NCI-H2107 treated with DMSO at 0.1 percent for 48 hours (cell line): ENCODE measurements at regions not wholly inside any gene's neighbourhood (a gene's known extent, or its start where the extent isn't known, plus 50 kb on each side); places are given as distances from the start of the nearest gene placed in this dataset.

Experiments used
- DNase-seq: peaks from one replicate; lab custom pipeline; 2025; ENCODE audit not compliant: unreplicated experiment; lab: John Stamatoyannopoulos, UW

GRCh38 chr6:149147938-149148718 is 169.4 kb upstream of the TAB2 start:
- no peak for DNase-seq

- DNase-seq: no peak
Observed at GRCh38 chr6:149149653-149150052, 167.9 kb upstream of the TAB2 start.

GRCh38 chr6:149150301-149150700 is 167.2 kb upstream of the TAB2 start:
- no peak for DNase-seq

GRCh38 chr6:149150801-149151398 is 166.6 kb upstream of the TAB2 start:
- no peak for DNase-seq

- no peak for DNase-seq
Observed at GRCh38 chr6:149152521-149152920, 165.0 kb upstream of the TAB2 start.

DNA sequence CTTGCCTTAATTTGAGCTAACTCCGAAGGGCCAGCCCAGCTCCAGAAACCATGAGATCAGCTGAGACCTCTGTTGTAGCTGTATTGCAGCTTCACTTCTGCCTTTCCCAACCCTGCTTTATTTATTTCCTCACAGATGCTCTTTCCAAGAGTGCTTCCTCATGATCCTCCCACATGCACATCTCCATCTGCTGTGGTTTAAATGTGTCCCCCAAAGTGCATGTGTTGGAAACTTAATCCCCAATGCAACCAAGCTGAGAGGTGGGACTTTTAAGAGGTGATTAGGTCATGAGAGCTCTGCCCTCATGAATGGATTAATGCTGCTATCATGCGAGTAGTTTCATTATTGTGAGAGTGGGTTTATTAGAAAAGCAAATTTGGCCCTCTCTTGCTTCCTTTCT is 164.4 kb upstream of the TAB2 start:
- no peak for DNase-seq

GRCh38 chr6:149153693-149154092 is 163.8 kb upstream of the TAB2 start:
- DNase-seq: no peak

GRCh38 chr6:149154261-149154821 is 163.2 kb upstream of the TAB2 start:
- DNase-seq: no peak

DNA sequence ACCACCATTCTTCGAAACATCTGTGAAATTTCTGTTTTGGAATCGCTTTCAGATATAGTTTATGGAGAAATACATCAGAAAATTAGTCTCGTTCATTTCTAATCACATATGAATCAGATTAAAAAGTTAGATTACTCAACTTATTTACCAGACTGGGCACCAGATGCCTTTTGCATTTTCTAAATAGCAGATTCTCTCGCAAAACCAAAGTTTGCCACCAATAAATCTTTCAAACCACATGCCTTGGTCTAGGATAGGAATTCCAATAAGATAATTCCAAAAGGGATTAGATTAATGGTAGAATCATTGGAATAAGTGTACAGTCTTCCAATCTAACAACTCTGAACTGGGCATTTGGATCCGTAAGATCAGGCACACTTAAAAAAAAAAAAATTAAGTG is 160.4 kb upstream of the TAB2 start:
- no peak for DNase-seq

DNA sequence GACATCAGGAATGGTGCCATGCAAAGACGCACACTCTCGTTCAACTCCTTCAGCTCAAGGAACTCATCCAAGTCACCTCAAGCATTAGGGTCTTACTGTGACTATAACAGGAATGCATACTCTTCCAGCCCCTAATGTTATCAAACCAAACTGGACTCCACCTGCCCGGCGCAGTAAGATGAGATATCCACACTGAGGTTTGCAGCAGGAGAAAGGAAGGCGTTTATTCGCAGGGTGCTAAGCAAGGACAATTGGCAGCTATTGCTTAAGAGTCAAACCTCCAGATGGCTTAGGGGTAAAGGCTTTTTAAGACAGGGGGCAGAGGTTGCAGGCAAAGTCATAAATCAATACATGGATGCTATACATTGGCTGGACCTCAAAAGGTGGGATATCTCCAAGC is 159.4 kb upstream of the TAB2 start:
- DNase-seq: no peak

- no peak for DNase-seq
Observed at GRCh38 chr6:149160943-149161342, 156.6 kb upstream of the TAB2 start.

DNA sequence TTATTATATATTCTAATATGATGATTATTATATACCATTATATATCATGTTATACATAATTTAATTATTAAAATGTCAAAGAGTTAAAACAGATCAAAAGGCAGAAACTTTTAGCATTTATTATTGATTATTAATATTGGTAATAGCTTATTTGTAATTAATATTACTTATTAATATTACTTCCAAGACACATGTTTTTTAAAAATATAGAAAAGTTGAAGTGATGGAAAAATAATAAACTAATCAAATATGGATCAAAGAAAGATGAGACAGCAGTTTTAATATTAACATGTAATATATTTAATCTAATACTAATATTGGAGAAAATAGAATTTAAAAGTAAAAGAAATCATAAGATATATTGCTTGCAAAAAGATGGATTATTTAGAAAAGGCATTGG is 154.6 kb upstream of the TAB2 start:
- no peak for DNase-seq

DNA sequence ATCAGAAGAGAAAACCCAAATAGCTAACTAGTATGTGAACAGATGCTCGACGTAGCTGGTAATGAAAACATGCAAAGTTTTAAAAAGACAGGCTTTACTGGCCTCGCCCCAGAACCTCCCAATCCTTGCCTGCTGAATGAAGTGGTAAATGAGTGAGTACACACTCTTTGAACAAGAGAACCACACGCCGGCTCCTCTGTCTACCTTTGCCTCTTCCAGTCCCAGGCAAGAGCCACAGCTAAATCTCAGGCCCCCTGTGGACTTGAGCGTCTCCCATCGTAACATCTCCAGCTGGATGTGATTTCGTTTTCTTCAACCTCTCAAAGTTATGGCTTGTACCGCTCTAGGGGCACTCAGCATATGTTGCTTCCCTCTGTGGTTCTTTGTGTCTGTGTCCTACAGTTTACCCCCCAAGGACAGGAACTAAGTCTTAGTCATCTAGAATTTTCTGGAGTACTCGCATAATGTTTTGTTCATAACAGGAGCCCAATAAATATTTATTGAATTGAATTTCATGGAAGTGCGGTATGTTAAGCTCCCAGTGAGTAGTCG is 153.2 kb upstream of the TAB2 start:
- DNase-seq: no peak

- no peak for DNase-seq
Observed at GRCh38 chr6:149166336-149166735, 151.2 kb upstream of the TAB2 start.

DNA sequence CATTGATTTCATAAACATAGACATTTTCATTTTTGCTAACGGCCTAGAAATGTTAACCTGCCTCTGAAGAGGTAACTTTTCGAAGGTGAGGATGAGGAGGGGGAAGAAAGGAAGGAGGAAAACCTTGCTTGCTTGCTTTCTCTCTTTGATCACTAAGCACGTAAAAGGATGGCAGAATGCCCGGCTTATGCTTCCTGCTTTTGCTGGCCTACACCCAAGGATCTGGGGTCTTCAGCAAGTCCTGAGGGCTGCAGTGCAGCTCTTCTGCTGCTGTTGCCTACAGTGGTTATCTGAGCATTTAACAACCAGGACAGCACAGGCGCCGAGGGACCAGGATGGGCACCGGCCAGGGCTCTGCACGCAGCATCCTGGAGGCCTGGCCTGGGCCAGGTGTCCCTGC is 150.8 kb upstream of the TAB2 start:
- no peak for DNase-seq

- no peak for DNase-seq
Observed at GRCh38 chr6:149168968-149169367, 148.5 kb upstream of the TAB2 start.

- DNase-seq: no peak
Observed at GRCh38 chr6:149169761-149170511, 147.6 kb upstream of the TAB2 start.

DNA sequence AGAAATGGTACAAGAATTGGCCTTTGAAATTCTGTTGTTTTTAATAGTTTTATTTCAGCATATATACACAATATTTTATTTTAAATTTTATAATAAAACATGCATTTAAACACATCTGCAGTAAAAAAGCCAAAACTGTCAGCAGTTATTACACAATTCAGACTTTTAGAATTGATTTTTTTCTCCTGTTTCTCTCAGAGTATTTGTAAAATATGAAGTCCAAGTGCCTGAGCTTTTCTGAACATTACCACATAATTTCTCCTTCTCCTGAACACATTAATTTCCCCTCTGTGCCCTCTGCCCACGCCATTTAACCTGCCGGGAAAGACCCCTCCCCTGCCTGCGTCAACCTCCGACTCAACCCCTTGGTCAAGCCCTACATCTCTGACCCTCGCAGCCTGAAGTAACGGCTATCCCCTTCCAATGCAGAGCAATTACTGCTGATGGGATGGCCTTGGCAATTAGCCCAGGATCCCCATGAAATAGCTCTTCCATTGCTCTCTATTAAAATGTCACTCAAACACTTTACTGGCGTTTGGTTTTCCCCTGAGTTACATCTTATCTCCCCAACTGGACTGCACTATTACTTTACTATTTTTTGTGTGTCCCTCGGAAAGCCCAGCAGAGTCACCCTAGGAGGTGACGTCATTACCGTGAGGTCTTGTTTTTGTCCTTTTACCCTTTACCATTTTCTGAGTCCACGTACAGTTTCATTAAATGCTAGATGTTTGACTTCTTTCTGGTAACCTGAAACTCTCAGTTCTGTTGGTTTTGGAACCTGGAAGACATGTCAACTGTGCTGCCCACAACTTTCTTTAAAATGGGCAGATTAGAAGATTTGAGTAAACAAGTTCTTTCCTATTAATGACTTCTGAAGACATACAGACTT is 146.7 kb upstream of the TAB2 start:
- no peak for DNase-seq

GRCh38 chr6:149173222-149173621 is 144.3 kb upstream of the TAB2 start:
- DNase-seq: no peak

DNA sequence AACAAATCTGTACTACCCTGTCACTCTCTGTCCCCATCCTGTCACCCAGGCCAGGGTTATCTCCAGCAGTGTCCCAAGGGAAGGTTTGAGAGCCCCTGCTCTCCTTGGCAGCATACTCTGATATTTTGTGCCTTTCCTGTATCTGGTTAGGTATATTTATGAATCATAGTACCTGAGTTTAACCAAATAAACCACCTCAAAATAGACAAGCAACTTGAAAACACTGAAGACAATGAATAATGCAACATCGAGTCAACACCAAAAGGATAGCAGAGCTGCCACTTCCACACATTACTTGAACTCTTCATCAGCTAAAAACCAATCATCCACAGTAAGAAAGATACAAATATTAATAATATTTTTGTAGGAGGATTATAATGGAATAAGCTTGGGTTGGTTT is 142.6 kb upstream of the TAB2 start:
- no peak for DNase-seq
